ENCODE measurements at regions not wholly inside any gene's neighbourhood (a gene's known extent, or its start where the extent isn't known, plus 50 kb on each side); places are given as distances from the start of the nearest gene placed in this dataset.

- TF ChIP-seq CTCF (IDR thresholded peaks at IDR 0.05; ENCODE audit: low read depth, low read length, poor library complexity, severe bottlenecking), result no peak
- TF ChIP-seq EZH2phosphoT487 (IDR thresholded peaks at IDR 0.05; ENCODE audit: borderline replicate concordance, low read length), result no peak
Measured at GRCh38 chr4:81826817-81827424, 355.2 kb upstream of the RASGEF1B start.

Measured in DOHH2 (cell line).